ENCODE measurements at regions not wholly inside any gene's neighbourhood (a gene's known extent, or its start where the extent isn't known, plus 50 kb on each side); places are given as distances from the start of the nearest gene placed in this dataset.
"Not testable (repeated sequence)": the region's sequence is repeated elsewhere in the genome, so short reads cannot be mapped to it uniquely, and the experiment has no call there.

GRCh38 chr9:38952715-38953341, 232.9 kb upstream of the FAM240B start:
- TF ChIP-seq, protein P1, sequence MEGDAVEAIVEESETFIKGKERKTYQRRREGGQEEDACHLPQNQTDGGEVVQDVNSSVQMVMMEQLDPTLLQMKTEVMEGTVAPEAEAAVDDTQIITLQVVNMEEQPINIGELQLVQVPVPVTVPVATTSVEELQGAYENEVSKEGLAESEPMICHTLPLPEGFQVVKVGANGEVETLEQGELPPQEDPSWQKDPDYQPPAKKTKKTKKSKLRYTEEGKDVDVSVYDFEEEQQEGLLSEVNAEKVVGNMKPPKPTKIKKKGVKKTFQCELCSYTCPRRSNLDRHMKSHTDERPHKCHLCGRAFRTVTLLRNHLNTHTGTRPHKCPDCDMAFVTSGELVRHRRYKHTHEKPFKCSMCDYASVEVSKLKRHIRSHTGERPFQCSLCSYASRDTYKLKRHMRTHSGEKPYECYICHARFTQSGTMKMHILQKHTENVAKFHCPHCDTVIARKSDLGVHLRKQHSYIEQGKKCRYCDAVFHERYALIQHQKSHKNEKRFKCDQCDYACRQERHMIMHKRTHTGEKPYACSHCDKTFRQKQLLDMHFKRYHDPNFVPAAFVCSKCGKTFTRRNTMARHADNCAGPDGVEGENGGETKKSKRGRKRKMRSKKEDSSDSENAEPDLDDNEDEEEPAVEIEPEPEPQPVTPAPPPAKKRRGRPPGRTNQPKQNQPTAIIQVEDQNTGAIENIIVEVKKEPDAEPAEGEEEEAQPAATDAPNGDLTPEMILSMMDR (IDR thresholded peaks at IDR 0.05) = not testable (repeated sequence)
- TF ChIP-seq POLR2A (IDR thresholded peaks at IDR 0.05) = not testable (repeated sequence)

All from vagina (tissue), 2 donors.